ENCODE measurements at regions not wholly inside any gene's neighbourhood (a gene's known extent, or its start where the extent isn't known, plus 50 kb on each side); places are given as distances from the start of the nearest gene placed in this dataset.

GRCh38 chr6:90708206-90708737 is 121.4 kb upstream of the MAP3K7 start:
- TF ChIP-seq GATA2 (IDR thresholded peaks at IDR 0.05; ENCODE audit: low read depth, low read length) (no peak), GATA3 (IDR thresholded peaks at IDR 0.05; ENCODE audit: low read depth, low read length) (no peak)
